ENCODE measurements at regions not wholly inside any gene's neighbourhood (a gene's known extent, or its start where the extent isn't known, plus 50 kb on each side); places are given as distances from the start of the nearest gene placed in this dataset.

DNA sequence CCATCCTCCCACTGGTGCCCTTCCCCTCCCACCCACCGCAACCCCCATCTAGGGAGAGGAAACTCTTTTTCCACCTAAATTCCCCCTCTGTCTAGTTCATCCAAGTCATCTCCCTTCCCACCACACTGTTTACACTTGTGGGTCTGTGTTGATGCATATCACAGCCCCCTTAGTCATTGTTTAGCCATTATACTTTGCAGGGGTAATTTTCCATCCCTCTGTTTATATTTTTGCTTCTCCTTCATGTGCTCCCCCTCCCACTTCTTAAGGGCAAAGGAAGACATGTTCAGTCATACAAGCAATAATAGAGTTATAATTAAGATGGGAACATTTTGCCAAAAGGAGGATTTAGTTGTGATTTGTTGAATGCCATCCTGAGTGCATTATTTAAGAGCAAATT is 187.8 kb upstream of the TNP1 start (continued):
- TF ChIP-seq, protein P1, sequence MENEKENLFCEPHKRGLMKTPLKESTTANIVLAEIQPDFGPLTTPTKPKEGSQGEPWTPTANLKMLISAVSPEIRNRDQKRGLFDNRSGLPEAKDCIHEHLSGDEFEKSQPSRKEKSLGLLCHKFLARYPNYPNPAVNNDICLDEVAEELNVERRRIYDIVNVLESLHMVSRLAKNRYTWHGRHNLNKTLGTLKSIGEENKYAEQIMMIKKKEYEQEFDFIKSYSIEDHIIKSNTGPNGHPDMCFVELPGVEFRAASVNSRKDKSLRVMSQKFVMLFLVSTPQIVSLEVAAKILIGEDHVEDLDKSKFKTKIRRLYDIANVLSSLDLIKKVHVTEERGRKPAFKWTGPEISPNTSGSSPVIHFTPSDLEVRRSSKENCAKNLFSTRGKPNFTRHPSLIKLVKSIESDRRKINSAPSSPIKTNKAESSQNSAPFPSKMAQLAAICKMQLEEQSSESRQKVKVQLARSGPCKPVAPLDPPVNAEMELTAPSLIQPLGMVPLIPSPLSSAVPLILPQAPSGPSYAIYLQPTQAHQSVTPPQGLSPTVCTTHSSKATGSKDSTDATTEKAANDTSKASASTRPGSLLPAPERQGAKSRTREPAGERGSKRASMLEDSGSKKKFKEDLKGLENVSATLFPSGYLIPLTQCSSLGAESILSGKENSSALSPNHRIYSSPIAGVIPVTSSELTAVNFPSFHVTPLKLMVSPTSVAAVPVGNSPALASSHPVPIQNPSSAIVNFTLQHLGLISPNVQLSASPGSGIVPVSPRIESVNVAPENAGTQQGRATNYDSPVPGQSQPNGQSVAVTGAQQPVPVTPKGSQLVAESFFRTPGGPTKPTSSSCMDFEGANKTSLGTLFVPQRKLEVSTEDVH (IDR thresholded peaks at IDR 0.05; ENCODE audit: low read depth, partially characterized antibody): no peak
- TF ChIP-seq ESRRA (IDR thresholded peaks at IDR 0.05; ENCODE audit: low read length): no peak

DNA sequence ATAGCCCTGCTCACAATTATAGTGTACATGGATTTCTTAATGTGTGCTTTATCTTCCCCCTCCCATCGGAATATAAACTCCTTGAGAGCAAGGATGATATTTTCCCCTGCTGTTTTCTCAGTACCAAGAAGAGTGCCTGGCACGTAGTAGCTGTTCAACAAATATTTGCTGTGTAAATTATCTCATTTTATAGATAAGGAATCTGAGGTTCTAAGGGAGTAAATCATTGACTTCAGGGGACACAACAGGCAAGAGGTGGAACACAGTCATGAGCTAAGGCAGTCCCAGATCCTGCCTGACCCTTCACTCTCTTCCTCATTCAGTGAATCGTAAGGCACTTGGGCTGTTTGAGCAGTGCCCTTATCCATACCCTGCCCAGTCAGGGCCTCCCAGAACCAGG is 187.3 kb upstream of the TNP1 start:
- Histone ChIP-seq H4K20me1 (ENCODE audit: control insufficient read depth, insufficient read depth) (no peaks in the 10 kb centered on the region), H2AFZ (ENCODE audit: control insufficient read depth, low read depth, low read length) (no peak overlapping the region), H3K4me3 (no peak overlapping the region), H3K27ac (ENCODE audit: control insufficient read depth, insufficient read depth) (no peak overlapping the region), H3K79me2 (ENCODE audit: control insufficient read depth, insufficient read depth, low read length) (no peaks in the 10 kb centered on the region), H3K9me3 (replicated peaks; ENCODE audit: control insufficient read depth, insufficient read depth, low read length) (no peaks in the 10 kb centered on the region; the same call in 2 of the 3 replicates), H3K27me3 (replicated peaks in 1 of 2; ENCODE audit: control insufficient read depth in 2 of 2, insufficient read depth in 2 of 2, low read length in 1 of 2) (no peaks in the 10 kb centered on the region; a peak in 2 of 4 replicates), H3K36me3 (ENCODE audit: control insufficient read depth in 2 of 2, insufficient read depth in 2 of 2, low read length in 1 of 2) (no peaks in the 10 kb centered on the region), H3K9ac (ENCODE audit: control insufficient read depth, insufficient read depth, low read length) (no peak overlapping the region), H3K4me1 (ENCODE audit: control insufficient read depth, insufficient read depth, low read length) (no peaks in the 10 kb centered on the region), H3K4me2 (ENCODE audit: control insufficient read depth, insufficient read depth) (no peak overlapping the region)
- ChIA-PET RAD21 (ENCODE audit: unreplicated experiment) (no interaction called here), SMC1A (ENCODE audit: uncharacterized antibody, unreplicated experiment) (no interaction called here), POLR2A (interaction anchor here (0.6 kb wide), 1 partner anchor 1160 kb away, joined by 5 read pairs; no protein-coding TSS in a partner anchor), CTCF (no interaction called here)
- DNase-seq (ENCODE audit: low read depth, low spot score) (no peak), ATAC-seq (no peak), FAIRE-seq (no peak)
- TF ChIP-seq JUNB (IDR thresholded peaks at IDR 0.05) (no peak), RFX5 (IDR thresholded peaks at IDR 0.05; ENCODE audit: low read depth, low read length) (no peak), ZNF217 (IDR thresholded peaks at IDR 0.05) (no peak), DPF2 (IDR thresholded peaks at IDR 0.05) (no peak), KDM1A (IDR thresholded peaks at IDR 0.05; ENCODE audit: borderline replicate concordance) (no peak), ZNF384 (IDR thresholded peaks at IDR 0.05; ENCODE audit: borderline replicate concordance, low read depth, low read length) (no peak), CEBPB (IDR thresholded peaks at IDR 0.05; ENCODE audit: borderline replicate concordance in 1 of 2, low read depth in 2 of 2, low read length in 2 of 2) (no peak), NFIC (IDR thresholded peaks at IDR 0.05; ENCODE audit: low read depth, low read length) (no peak)
- no TSS peak for BruUV-seq (replicated peaks)
- in situ Hi-C loops (cut with MboI): no loop called here
- intact Hi-C loops (cut with micrococcal nuclease; ENCODE audit: unreplicated experiment): no loop called here
- 13% methylated on average over 3 of the region's 3 CpGs for WGBS (ENCODE audit: insufficient coverage, insufficient replicate concordance, low lambda C conversion rate, missing lambda C conversion rate)

Data from GM12878 (cell line).